ENCODE measurements at regions not wholly inside any gene's neighbourhood (a gene's known extent, or its start where the extent isn't known, plus 50 kb on each side); places are given as distances from the start of the nearest gene placed in this dataset.

DNA sequence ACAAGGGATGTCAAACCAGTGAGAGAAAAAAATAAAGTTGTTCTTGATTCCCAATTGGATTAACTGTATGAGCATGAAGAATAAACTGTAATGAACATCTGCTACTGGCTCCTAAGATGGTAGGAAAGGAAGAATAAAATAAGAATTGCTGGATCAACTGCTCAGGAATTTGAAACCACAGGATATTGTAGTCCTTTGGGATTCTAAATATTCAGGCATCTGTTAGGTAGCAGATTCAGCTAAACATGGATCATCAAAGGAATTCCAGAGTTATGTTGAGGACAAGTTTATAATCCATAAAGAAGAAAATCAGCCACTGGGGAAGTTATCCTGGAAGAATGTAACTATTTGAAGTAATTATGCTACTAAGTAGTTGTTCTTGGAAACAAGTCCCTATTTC is 65.8 kb downstream of the ISL1 start:
- peak; percentile 3 for DNase-seq

DNA sequence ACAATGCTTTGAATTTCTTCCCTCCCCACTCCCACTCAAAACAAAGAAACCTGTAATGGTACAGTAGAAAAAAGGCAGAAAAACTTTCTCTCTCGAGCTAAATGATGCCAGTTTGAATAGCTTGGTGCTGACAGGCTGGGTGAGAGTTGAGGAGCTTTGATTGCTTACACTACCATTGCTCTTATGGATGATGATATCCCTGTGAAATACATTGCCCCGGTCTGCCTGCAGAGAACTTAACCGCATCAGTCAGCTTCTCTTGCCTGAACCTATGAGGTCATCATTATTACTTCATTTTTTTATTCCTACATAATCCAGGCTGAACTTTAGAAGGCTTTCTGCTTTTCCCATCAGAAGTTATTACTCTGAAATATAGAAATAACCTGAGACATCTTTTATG is 69.3 kb downstream of the ISL1 start:
- no peak for DNase-seq

DNA sequence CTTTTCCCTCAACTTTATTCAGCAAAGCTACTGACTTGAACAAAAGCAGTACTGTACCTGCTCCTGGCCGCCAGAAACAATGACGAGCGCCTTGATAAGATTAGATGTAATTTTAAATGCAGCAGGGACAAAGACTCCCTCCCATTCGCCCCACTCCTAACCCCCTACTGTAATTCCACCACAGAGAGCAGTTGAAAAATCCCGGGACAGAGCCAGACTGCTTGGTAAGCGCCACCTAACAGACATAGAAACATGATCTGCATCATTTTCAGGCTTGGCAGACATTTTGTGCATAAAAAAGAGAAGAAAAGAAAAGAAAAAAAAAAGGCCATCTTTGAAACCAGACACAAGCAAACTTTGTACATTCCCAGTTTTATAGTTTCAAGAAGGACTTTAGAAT is 81.9 kb downstream of the ISL1 start:
- DNase-seq: no peak

DNA sequence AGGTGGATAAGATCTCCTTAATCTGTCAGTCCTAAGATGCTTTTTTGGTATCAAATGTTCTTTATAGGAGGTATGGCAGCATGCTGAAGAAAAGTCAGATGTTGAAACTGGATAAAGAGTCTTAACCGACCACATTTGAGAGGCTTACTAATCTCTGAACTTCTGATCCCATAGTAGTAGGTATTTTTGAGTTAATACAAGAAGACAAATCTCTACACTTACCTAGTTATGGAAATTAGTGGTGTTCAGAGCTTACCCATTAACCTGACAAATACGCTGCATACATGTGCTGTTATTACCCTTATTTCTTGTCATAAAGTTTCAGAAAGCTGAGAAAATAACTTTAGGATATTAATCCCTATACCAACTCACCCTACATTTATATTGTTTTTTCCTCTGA is 83.0 kb downstream of the ISL1 start:
- DNase-seq: no peak

DNA sequence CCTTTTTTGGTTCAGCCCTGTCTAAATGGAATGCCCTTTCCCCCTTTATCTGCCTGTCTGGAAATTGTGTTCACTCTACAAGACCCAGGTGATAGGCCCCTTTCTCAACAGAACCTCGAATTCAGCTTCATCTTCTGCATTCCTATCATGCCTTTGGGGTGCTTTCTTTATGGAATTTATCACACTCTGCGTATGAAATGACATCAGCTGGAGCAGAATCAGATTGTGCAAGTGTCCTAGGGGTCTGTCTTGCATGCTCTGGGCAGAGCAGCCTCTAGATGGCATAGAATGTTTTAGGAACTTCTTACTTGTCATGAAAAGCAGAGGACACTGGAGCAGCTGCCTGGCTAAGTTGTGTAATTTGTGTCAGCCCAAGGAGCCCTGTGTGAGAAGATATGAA is 84.9 kb downstream of the ISL1 start:
- DNase-seq: peak; percentile 3

DNA sequence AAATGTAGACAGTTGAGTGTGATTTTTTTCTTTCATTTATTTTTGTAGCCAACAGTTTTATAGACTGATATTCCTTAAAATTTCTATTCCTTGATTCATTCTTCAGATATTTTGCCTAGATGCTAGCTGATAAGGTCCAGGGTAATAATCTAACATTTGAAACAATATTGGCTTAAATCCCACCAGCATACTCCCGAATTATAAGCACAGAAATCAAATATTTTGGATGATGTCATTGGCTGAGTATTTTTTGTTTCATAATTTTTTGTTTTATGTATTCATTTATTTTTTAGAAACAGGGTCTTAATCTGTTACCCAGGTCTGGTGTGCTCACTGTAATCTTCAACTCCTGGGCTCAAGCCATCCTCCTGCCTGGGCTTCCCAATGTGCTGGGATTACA is 88.4 kb downstream of the ISL1 start:
- DNase-seq: no peak

DNA sequence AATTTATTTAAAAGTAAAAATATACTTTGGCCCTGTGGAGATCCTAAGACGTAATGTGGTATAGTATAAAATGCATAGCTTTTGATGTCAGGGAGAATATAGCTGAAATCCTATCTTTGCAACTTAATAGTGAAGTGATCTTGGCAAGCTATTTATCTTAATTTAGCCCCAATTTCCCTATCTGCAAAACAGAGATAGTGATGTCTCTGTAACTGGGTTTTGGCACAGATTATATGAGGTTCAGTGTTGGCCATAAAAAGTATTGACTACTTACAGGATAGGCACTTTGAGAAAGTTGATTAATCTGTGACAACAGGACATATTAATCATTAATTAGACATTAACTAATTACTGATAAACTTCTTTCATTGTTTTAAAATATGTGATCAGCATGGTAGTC is 89.2 kb downstream of the ISL1 start:
- DNase-seq: no peak

DNA sequence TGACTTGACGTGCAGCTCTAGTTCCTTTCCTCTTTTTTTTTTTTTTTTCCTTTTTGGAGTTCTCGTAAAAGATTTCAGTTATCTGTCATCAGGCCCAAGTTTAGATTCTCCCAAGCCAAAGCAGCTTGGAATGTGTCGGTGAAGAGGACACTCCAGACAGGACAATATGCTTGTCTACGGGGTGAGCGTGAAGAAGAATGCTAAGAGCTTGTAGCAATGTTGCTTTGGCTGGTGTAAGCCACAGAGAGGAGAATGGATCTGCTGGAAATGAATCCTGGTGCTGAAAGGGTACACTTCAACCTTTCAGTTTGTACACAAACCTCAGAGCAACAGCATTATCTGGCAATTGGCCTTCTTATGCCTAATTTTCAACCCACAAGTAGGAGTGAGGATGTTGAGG is 92.4 kb downstream of the ISL1 start:
- DNase-seq: no peak

DNA sequence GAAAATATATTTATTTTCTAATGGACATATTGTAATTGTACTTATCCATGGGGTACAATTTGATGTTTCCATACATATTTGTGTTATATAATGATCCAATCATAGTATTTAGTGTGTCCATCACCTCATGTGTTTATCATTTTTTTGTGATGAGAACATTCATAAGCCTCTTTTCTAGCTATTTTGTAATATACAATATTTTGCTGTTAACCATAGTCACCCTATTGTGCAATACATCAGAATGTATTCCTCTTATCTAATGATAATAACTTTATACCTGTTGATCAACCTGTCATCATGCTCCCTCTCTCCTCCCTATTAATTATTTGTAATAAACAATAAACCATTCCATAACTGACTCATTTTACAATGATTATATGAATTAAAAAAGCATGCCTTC is 93.2 kb downstream of the ISL1 start:
- no peak for DNase-seq

DNA sequence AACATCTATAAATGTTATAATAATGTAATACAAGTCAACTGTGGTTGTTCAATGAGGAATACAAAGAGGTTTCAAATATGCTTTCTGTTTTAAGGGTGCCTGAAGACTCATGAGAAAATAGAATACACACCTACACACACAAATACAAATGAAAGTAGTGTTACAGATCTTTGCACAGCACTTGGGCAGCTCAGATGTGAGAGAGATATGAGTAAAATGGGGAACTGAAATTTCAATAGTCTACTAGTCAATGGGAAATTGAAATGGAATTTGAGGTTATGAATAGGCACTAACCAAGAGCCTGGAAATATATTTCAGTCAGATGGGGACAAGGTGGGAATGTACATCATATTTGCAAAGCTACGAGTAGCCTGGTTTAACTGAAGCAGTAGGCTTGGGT is 96.6 kb downstream of the ISL1 start:
- DNase-seq: no peak

DNA sequence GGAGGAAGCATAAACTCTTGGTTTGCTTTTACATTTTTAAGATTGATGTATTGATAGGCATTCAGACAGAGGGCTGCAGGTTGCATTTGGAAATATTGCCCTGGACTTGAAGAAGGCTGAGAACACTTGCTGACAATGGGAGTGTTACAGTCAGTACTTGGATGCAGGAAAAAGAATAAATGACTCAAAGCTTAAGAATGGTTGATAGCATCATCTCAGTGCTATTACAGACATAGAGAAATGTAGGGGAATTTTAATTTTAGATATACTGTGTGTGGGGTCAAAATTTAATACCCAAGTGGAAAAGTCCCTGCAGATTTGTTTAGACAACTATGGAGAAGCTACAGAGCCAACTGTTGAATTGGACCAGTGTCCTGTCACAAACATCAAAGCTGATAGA is 101.1 kb downstream of the ISL1 start:
- DNase-seq: peak; percentile 1

DNA sequence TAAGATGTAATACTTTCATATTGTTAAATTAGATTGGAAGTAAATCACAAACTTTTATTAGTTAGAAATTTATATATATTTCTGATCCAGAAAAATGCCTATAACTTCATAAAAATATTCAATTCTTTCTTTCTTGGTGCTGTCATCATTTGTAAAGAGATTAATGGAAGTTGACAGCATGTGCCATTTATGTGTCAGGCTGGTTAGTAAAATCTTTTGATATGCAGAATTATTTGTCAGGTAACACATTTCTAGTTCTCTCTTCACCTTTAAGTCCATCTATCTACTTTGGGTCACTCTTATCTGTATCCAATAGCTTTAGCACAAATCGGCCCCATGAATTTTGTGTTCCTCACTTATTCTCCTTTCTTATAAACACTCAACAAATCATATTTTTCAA is 102.9 kb downstream of the ISL1 start:
- no peak for DNase-seq

DNA sequence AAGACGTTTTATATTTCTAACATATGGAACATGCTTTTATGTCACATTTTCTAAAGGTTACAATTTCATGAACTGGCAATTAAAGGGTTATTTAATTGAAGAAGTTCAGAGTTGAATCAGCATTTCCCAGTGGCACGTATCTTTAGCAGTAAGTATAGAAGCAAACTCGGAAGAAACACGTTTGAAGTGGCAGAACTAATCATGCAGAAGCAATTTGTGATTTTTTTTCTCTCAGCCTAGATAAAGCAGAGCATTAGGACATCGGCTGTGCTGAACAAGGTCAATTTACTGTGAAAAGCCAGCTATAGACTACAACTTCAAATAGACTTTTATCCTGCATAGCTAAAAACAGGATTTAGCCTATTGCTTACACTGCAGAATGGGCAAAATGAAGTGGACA is 104.7 kb downstream of the ISL1 start:
- DNase-seq: no peak

DNA sequence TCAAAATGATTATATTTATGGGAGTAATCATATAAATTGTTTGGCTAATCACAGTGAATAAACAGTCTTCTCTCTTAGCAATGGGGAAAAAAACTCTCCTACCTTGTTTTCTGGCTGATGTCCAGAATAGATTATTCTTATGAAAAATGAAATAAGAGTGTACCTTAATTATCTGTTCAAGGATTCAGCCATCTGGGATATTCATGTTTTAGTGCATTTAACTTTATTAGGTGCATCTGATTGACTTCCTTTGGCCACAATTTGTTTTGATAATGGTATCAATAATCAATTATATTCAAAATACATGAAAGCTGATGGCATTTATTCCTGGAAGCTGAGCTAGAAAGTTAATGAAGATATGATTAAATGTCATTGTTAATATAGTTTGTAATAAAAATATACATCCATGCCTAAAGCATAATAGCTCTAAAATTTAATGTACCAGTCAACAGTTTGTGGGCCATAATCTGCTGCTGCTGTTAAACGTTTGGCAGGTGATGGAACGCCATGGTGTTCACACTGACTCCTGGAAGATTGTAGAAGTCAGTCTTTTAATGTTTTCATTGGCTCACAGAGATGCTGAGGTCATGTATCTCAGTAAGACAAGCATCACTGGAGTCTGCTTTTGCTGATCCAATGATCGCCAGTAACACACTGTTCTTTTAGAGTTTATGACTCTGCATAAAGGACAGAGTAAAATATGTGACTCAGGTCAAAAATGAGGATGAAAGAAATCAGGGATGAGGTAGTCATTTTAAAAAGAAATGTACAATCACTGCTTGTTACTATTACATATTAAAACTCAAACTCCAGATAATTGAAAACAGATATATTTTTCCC is 105.8 kb downstream of the ISL1 start:
- DNase-seq: no peak

DNA sequence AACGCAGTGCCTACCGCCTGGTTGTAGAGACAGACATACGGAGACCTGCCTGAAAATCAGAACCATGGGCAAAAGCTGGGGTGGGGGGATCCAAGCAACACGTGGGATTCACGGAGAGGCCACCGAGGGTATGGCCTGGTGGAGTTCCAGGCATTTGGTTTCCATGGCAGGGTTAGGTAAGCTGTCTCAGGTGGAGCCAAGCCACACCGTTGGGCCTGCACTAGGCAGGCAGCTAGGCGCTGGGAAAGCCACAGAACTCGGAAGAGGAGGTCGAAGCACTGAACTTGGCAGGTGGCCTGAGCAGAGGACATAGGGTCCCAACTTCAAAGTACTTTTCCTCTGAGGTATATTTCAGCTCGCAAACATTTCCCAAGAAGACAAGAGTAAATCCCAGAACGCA is 111.6 kb downstream of the ISL1 start:
- DNase-seq: no peak

DNA sequence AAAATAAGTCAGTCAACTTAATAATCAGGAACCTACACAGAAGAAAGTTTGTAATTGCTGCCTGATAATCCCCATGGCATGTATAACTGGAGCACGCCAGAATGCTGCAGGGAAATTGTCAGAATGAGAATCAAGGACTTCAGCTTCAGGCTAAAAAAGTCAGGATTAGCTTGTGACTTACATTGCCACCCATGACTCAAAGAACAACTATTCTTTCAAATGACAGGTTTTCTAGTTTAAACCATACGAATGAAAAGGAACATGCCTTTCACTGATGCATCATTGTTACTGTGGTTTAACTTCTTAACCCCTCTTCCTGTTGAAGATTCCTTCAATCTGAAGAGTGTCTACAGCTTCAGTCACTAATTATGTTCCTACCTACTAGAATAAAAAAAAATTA is 112.4 kb downstream of the ISL1 start:
- DNase-seq: peak; percentile 65

DNA sequence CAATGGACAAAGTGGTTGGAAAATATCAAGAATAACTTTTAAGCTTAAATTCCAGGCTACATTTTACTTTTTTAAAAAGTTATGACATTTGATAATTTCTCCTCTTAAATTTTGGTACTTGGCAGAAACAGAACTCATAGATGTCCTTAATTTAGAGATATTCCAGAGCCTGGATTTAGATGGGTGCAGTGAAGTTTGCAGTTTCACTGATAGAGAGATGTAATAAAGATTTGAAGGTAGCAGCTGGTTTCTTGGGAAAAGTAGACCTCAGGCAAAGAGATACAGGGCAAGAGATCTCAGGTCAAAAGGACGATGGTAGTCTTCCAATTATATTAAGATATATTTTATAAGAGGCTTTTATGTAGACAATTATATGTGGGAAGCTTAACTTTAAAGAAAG is 134.6 kb downstream of the ISL1 start:
- no peak for DNase-seq

DNA sequence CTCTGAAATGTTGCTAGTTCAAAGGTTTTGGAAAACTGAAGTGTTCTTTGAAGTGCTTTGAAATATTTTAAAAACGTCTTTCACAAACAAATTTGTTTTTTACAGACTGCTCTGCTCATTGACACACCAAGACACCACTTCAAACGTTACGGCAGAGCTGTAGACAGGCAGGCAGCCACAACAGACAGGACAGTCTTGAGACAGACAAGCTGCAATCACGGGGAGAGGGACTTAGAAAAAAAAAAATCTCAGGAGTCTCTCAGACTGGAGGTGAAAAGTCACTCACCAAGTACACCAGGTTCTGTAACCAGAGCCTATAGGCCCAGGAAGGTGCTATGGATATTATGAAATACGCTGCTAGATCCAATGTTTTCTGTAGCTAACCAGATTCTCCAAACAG is 135.4 kb downstream of the ISL1 start:
- no peak for DNase-seq

DNA sequence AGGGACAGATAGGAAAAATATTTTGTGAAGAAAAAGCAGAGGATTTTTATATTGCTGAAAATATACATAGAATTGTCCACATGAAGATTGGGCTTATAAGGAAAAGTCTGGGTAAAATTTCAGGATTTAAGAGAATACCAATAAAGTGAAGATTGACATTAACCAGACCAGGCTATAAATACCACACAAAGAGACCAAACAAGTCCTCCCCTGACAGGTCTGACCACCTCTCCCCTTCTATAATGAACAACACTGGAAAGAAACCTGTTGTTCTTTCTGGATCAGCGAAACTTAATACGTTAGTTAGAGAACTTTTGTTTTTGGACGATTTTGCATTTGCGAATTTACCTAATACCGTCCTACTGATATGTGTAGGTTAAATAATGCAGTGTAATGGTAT is 138.3 kb downstream of the ISL1 start:
- no peak for DNase-seq

DNA sequence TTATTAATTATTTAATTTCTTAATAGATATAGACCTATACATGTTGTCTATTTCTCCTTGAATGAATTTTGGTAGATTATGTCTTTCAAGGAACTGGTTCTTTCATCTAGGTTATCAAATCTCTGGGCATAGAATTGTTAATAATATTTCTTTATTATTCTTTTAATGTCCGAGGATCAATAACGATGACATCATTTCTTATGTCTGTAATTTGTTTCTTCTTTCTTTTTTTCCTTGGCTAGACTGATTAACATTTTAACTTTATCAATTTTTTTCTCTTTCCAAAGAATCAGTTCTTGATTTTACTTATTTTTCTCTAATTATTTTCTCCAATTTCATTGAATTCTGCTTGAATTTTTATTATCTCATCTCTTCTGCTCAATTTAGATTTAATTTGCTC is 156.0 kb downstream of the ISL1 start:
- no peak for DNase-seq

DNA sequence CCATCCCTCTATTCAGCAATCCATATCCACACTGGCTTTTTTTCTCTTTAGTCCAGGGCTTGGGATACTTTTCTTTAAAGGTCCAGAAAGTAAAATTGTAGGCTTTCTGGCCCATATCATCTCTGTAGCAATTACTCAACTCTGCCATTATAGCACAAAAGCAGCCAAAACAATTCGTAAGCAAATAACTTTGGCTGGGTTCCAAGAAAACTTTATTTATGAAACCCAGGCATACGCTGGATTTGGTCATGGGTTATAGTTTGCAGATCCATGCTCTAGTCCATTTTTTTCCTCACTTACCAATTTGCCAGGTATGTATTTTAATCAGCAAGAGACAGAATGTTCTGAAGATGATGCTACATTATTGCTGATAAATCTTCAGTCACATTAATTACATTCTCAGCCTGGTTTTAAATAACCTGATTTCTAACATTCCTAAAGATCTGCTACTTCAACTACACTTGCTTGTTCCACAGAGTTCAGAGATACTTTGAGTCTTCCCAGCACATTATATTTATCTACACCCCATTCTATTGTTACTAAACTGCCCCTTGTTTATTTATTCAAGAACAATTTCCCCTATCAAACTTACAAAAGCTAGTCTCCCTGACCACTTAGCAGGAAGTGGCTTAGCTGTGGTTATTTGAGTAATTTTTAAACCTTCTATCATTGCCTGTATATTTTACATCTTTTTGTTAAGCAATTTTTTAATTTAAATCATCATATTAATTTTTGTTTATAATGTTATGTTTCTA is 161.0 kb downstream of the ISL1 start:
- DNase-seq: no peak

DNA sequence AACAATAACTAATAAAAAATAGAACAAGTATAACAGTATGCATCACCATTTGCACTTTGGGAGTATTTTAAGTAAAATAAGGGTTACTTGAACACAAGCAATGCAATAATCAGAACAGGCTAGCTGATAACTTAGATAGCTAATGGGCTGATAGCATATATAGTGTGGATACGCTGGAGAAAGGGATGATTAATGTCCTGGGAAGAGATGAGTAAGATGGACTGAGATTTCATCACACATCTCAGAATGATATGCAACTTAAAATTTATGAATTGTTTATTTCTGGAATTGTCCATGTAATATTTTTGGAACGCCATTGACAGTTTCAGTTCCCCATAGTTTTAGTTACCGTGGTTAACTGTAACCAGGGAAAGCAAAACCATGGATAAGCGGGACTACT is 173.6 kb downstream of the ISL1 start:
- no peak for DNase-seq

DNA sequence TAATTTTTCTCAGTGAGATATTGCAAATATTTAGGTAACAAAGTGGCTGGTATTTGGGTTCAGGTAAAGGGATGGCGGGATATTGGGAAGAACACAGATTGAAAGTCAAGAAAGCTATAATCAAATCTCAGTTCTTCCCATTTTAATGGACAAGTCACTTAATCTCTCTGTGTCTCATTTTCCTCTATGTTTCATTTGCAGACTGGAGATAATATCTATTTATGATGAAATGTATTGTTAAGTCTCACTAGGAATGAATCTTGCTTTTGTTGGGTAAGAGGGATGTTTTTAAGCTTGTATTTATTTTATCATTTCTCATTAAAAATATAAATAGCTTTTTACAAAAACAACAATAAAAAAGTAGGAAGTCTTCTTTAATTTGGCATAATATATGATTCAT is 175.4 kb downstream of the ISL1 start:
- no peak for DNase-seq

DNA sequence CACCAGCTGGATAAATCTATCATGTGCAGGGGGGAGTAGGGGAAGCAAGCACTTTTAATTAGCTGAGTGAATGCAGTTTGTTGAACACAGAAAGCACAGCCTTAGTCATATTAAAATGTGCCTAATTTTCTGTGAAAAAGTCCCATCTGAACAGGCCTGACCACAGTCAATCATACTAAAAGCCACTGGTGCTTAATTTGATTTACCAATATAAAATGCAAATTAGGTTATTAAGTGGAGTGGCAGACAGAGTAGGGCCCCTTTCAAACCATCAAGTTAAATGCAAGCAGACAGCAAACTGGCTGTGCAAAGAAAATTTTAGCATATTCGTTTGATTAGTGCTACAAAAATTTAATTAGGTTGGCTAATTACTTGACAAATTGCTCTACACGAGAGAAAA is 176.1 kb downstream of the ISL1 start:
- DNase-seq: no peak

Measured in fibroblast of skin of abdomen (primary cell).